K562 (cell line): ENCODE measurements at regions not wholly inside any gene's neighbourhood (a gene's known extent, or its start where the extent isn't known, plus 50 kb on each side); places are given as distances from the start of the nearest gene placed in this dataset.

Experiments
- ARHGAP35 ChIP-seq: fragments of 450-650 bp; IDR thresholded peaks from 2 replicates; pipeline ENCODE4 v1.6.1; 2018; ENCODE audit not compliant: partially characterized antibody
- ASH1L ChIP-seq: fragments of 450-650 bp; IDR thresholded peaks from 2 replicates; pipeline ENCODE4 v1.6.1; 2018; ENCODE audit warnings: borderline replicate concordance, mild to moderate bottlenecking, low read depth; ENCODE audit not compliant: partially characterized antibody
- KDM2B ChIP-seq: fragments of 250-450 bp; sonication (Bioruptor Pico); IDR thresholded peaks from 2 replicates; pipeline ENCODE4 v1.8.0; 2021; ENCODE audit warnings: mild to moderate bottlenecking, moderate library complexity
- ZNF75A ChIP-seq: fragments of 450-650 bp; formaldehyde crosslinking; IDR thresholded peaks from 2 replicates; pipeline ENCODE4 v1.4.0; 2020; ENCODE audit warnings: mild to moderate bottlenecking
- TF ChIP-seq, protein P1 (sequence below): fragments of 450-650 bp; IDR thresholded peaks from 2 replicates; pipeline ENCODE4 v1.6.1; 2016; ENCODE audit warnings: mild to moderate bottlenecking, moderate library complexity
- TF ChIP-seq, protein P2 (sequence below): sonication (generic); formaldehyde crosslinking; IDR thresholded peaks from 2 replicates; pipeline ENCODE4 v1.5.0; 2020; ENCODE audit warnings: missing genetic modification reagents

DNA sequence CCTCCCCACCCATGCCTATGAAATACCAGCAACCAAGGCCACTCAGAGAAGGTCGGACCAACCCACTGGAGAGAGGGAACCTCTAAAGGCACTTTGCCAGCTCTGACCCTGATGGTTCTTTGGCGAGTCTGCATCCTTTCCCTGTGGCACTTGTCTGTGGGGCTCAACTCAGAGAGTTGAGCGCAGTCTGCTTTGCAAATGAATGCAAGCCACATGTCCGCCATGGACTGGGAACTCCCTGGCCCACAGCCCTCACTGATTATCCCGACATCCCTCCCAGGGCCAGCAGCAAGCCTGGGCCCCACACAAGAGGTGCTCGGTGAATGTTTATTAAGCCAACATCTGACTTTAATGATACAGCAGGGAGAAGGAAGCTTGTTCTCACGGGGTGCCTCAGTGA lies 55.5 kb upstream of the HES1 start (continued):
- TF ChIP-seq, protein P1, sequence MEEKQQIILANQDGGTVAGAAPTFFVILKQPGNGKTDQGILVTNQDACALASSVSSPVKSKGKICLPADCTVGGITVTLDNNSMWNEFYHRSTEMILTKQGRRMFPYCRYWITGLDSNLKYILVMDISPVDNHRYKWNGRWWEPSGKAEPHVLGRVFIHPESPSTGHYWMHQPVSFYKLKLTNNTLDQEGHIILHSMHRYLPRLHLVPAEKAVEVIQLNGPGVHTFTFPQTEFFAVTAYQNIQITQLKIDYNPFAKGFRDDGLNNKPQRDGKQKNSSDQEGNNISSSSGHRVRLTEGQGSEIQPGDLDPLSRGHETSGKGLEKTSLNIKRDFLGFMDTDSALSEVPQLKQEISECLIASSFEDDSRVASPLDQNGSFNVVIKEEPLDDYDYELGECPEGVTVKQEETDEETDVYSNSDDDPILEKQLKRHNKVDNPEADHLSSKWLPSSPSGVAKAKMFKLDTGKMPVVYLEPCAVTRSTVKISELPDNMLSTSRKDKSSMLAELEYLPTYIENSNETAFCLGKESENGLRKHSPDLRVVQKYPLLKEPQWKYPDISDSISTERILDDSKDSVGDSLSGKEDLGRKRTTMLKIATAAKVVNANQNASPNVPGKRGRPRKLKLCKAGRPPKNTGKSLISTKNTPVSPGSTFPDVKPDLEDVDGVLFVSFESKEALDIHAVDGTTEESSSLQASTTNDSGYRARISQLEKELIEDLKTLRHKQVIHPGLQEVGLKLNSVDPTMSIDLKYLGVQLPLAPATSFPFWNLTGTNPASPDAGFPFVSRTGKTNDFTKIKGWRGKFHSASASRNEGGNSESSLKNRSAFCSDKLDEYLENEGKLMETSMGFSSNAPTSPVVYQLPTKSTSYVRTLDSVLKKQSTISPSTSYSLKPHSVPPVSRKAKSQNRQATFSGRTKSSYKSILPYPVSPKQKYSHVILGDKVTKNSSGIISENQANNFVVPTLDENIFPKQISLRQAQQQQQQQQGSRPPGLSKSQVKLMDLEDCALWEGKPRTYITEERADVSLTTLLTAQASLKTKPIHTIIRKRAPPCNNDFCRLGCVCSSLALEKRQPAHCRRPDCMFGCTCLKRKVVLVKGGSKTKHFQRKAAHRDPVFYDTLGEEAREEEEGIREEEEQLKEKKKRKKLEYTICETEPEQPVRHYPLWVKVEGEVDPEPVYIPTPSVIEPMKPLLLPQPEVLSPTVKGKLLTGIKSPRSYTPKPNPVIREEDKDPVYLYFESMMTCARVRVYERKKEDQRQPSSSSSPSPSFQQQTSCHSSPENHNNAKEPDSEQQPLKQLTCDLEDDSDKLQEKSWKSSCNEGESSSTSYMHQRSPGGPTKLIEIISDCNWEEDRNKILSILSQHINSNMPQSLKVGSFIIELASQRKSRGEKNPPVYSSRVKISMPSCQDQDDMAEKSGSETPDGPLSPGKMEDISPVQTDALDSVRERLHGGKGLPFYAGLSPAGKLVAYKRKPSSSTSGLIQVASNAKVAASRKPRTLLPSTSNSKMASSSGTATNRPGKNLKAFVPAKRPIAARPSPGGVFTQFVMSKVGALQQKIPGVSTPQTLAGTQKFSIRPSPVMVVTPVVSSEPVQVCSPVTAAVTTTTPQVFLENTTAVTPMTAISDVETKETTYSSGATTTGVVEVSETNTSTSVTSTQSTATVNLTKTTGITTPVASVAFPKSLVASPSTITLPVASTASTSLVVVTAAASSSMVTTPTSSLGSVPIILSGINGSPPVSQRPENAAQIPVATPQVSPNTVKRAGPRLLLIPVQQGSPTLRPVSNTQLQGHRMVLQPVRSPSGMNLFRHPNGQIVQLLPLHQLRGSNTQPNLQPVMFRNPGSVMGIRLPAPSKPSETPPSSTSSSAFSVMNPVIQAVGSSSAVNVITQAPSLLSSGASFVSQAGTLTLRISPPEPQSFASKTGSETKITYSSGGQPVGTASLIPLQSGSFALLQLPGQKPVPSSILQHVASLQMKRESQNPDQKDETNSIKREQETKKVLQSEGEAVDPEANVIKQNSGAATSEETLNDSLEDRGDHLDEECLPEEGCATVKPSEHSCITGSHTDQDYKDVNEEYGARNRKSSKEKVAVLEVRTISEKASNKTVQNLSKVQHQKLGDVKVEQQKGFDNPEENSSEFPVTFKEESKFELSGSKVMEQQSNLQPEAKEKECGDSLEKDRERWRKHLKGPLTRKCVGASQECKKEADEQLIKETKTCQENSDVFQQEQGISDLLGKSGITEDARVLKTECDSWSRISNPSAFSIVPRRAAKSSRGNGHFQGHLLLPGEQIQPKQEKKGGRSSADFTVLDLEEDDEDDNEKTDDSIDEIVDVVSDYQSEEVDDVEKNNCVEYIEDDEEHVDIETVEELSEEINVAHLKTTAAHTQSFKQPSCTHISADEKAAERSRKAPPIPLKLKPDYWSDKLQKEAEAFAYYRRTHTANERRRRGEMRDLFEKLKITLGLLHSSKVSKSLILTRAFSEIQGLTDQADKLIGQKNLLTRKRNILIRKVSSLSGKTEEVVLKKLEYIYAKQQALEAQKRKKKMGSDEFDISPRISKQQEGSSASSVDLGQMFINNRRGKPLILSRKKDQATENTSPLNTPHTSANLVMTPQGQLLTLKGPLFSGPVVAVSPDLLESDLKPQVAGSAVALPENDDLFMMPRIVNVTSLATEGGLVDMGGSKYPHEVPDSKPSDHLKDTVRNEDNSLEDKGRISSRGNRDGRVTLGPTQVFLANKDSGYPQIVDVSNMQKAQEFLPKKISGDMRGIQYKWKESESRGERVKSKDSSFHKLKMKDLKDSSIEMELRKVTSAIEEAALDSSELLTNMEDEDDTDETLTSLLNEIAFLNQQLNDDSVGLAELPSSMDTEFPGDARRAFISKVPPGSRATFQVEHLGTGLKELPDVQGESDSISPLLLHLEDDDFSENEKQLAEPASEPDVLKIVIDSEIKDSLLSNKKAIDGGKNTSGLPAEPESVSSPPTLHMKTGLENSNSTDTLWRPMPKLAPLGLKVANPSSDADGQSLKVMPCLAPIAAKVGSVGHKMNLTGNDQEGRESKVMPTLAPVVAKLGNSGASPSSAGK: no peak
- TF ChIP-seq ASH1L (no peak), ZNF75A (no peak), KDM2B (CRISPR knock-in tag) (no peak), ARHGAP35 (no peak)
- TF ChIP-seq, protein P2, sequence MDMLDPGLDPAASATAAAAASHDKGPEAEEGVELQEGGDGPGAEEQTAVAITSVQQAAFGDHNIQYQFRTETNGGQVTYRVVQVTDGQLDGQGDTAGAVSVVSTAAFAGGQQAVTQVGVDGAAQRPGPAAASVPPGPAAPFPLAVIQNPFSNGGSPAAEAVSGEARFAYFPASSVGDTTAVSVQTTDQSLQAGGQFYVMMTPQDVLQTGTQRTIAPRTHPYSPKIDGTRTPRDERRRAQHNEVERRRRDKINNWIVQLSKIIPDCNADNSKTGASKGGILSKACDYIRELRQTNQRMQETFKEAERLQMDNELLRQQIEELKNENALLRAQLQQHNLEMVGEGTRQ: no peak
